Left lung (tissue), 4 donors: ENCODE measurements at regions not wholly inside any gene's neighbourhood (a gene's known extent, or its start where the extent isn't known, plus 50 kb on each side); places are given as distances from the start of the nearest gene placed in this dataset.

Experiments used
- ATAC-seq: fragments of 200-7000 bp; cut with Tn5 transposase; one replicate; pipeline ENCODE4 v1.9.1; 2020; ENCODE audit warnings: moderate library complexity
- DNase-seq, 4 donors: peaks; one replicate each; pipeline ENCODE4 v3.0.0-alpha.2; 2013 to 2020
- H3K27ac ChIP-seq, 2 donors: fragments of 200-600 bp; sonication (generic) in 1 of 2; one replicate each; pipeline versions ENCODE4 v1.5.0 to v1.8.0; 2020 to 2021
- H3K27me3 ChIP-seq, 2 donors: fragments of 200-600 bp; sonication (generic) in 1 of 2; one replicate each; pipeline versions ENCODE4 v1.5.0 to v1.8.0; 2020 to 2021
- H3K36me3 ChIP-seq, 2 donors: fragments of 200-600 bp; sonication (generic) in 1 of 2; one replicate each; pipeline versions ENCODE4 v1.5.0 to v1.8.0; 2020 to 2021
- H3K4me1 ChIP-seq, 2 donors: fragments of 200-600 bp; one replicate each; pipeline ENCODE4 v1.8.0; 2021
- H3K4me3 ChIP-seq, 2 donors: fragments of 200-600 bp; sonication (generic) in 1 of 2; one replicate each; pipeline versions ENCODE4 v1.5.0 to v1.8.0; 2020 to 2021; ENCODE audit warnings: mild to moderate bottlenecking in 1 of 2
- H3K9me3 ChIP-seq, 2 donors: fragments of 200-600 bp; sonication (generic) in 1 of 2; one replicate each; pipeline versions ENCODE4 v1.5.0 to v1.8.0; 2020 to 2021
- intact Hi-C, 2 donors: fragments of 100-400 bp; cut with DNase I; formaldehyde crosslinking; loops; one replicate each; pipeline versions ENCODE4 v1.11.2 to v1.14.2; 2022
- TF ChIP-seq, protein P1 (sequence below), 2 donors: fragments of 200-600 bp; sonication (generic) in 1 of 2; IDR thresholded peaks; one replicate each; pipeline versions ENCODE4 v1.5.0 to v1.8.0; 2021; ENCODE audit warnings: antibody characterized with exemption in 2 of 2
- donor health status: DM: no; HTN: yes; CAD: no.
- donor health status: DM: no; HTN: no; CAD: no.

DNA sequence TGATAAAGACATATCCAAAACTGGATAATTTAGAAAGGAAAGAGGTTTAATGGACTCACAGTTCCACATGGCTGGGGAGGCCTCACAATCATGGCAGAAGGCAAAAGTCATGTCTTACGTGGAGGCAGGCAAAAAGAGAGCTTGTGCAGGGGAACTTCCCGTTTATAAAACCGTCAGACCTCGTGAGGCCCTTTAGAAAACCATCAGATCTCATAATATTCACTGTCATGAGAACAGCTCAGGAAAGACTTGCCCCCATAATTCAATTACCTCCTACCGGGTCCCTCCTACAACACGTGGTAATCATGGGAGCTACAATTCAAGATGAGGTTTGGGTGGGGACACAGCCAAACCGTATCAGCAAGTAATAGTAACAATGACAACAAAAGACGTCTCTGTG lies 88.2 kb upstream of the SLC25A33 start:
- intact Hi-C loops, result no loop called here
- Histone ChIP-seq H3K4me3 (no peak overlapping the region), H3K4me1 (peaks cover 9 to 10% of the 10 kb centered on the region in 2 donors), H3K27ac (no peak overlapping the region), H3K27me3 (no peaks in the 10 kb centered on the region), H3K36me3 (no peaks in the 10 kb centered on the region), H3K9me3 (no peaks in the 10 kb centered on the region)
- TF ChIP-seq, protein P1, sequence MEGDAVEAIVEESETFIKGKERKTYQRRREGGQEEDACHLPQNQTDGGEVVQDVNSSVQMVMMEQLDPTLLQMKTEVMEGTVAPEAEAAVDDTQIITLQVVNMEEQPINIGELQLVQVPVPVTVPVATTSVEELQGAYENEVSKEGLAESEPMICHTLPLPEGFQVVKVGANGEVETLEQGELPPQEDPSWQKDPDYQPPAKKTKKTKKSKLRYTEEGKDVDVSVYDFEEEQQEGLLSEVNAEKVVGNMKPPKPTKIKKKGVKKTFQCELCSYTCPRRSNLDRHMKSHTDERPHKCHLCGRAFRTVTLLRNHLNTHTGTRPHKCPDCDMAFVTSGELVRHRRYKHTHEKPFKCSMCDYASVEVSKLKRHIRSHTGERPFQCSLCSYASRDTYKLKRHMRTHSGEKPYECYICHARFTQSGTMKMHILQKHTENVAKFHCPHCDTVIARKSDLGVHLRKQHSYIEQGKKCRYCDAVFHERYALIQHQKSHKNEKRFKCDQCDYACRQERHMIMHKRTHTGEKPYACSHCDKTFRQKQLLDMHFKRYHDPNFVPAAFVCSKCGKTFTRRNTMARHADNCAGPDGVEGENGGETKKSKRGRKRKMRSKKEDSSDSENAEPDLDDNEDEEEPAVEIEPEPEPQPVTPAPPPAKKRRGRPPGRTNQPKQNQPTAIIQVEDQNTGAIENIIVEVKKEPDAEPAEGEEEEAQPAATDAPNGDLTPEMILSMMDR (IDR thresholded peaks at IDR 0.05), result no peak
- ATAC-seq, result no peak
- no peak for DNase-seq

DNA sequence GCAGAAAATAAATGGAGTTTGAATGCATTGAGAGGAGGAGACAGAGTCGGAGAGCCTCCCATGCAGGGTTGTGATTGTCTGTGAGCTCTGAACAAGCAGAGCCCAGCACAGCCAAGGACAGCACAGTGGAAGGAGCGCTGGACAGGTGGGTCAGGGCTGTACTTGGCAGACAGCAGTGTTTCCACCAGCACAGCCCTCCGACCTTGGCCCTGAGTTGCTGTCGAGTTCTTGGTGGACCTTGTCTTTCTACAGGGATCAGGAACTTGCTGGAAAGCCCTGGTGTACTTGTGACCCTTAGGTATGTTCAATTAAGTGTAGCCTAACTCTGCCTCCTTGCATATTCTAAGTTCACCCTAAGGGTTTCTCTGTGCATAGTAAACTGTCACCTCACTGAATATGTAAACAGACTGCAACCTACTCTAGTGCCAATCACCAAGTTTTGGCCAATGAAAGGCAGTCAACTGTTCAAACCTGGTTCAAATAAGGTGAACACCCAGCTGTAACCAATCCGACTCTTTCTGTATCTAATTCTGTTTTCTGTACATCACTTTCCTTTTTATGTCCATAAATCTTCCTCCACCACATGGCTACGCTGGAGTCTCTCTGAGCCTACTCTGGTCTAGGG lies 86.6 kb upstream of the SLC25A33 start:
- TF ChIP-seq, protein P1 (IDR thresholded peaks at IDR 0.05), result no peak
- H3K9me3 ChIP-seq, result no peaks in the 10 kb centered on the region
- ATAC-seq, result no peak
- intact Hi-C loops, result no loop called here
- no peaks in the 10 kb centered on the region for H3K27me3 ChIP-seq
- no peak overlapping the region for H3K4me3 ChIP-seq
- peaks cover 9 to 10% of the 10 kb centered on the region in 2 donors for H3K4me1 ChIP-seq
- no peak for DNase-seq
- H3K36me3 ChIP-seq, result no peaks in the 10 kb centered on the region
- no peak overlapping the region for H3K27ac ChIP-seq

DNA sequence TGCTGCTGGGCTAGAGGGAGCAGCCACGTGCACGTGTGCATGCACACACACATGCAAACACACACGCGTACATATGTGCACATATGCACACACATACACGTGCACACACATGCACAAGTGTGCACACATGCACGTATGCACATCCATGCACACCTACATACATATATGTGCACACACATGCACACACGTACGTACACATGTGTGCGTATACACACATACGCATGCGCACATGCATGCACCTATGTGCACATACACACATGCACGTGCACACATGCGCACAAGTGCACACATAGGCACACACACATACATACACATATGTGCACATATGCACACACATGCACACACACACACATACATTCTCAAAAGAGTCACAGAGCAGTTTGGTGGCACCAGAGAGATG lies 85.9 kb upstream of the SLC25A33 start:
- intact Hi-C loops, result no loop called here
- no peak for ATAC-seq
- no peak overlapping the region for H3K27ac ChIP-seq
- H3K4me1 ChIP-seq, result peaks cover 7% of the 10 kb centered on the region in 2 donors
- DNase-seq, result no peak
- no peaks in the 10 kb centered on the region for H3K9me3 ChIP-seq
- H3K36me3 ChIP-seq, result no peaks in the 10 kb centered on the region
- TF ChIP-seq, protein P1 (IDR thresholded peaks at IDR 0.05), result no peak
- H3K27me3 ChIP-seq, result no peaks in the 10 kb centered on the region
- H3K4me3 ChIP-seq, result no peak overlapping the region

DNA sequence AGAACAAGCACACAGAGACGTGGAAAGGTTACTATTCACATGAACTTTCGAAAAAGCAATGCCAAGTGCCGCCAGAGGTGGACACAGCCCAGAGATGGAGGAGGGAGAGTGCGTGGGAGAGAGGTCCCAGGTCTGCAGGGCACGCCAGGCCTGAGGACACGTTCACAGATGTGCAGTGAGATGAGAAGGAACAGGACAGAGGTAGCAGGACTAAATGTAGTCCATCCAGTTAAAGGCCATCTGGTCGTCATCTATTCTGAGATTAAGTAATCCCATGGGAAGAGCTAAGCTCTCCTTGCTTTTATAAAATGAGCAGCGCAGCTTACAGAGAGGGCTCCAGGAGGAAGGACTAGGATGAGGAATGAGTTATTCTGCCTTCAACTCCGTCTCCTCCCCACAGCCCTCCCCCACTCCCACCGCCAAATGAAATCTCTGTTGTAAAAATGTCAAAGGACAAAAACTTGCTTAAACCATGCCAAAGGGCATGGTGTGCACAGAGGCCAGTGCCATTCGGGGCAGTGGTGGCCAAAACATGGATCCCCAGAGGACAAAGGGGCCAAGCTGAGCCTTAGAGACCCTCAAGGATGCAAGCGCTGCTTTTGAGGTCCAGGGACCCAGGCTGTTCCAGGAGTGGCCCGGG lies 85.4 kb upstream of the SLC25A33 start:
- TF ChIP-seq, protein P1 (IDR thresholded peaks at IDR 0.05), result no peak
- Histone ChIP-seq H3K36me3 (no peaks in the 10 kb centered on the region), H3K4me3 (no peak overlapping the region), H3K4me1 (peaks cover 1 to 2% of the 10 kb centered on the region in 2 donors), H3K27me3 (no peaks in the 10 kb centered on the region), H3K27ac (no peak overlapping the region), H3K9me3 (no peaks in the 10 kb centered on the region)
- intact Hi-C loops, result no loop called here
- no peak for ATAC-seq
- peak in 1 of 4 donors; percentile 31 for DNase-seq

DNA sequence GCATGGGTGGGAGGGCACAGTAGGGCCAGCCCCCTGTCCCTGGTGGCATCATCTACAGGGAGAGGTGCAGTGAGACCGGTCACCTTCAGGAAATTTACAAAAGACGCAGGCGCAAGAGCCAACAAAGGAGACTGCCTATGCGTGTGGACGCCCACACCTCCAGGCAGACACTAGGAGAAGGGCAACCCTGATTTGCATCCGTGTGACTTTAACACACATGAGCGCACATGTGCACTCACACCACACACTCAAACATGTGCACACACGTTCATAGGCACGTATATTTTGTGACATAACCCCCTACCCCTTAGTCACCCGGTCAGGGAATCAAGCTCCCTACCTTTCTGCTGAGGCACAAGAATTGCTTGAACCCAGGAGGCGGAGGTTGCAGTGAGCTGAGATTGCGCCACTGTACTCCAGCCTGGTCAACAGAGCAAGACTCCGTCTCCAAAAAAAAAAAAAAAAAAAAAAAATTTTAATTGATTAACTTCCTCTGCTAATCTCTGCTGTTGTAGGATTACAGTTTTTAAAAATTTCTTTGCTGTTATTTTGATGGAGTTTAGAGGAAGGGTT lies 84.7 kb upstream of the SLC25A33 start:
- Histone ChIP-seq H3K27me3 (no peaks in the 10 kb centered on the region), H3K36me3 (no peaks in the 10 kb centered on the region), H3K4me1 (no peaks in the 10 kb centered on the region), H3K4me3 (no peak overlapping the region), H3K27ac (no peak overlapping the region), H3K9me3 (no peaks in the 10 kb centered on the region)
- intact Hi-C loops, result loop anchor here in 1 of 2 donors (5.0 kb wide), 1 partner anchor 167 kb away; no protein-coding TSS in a partner anchor
- no peak for DNase-seq
- TF ChIP-seq, protein P1 (IDR thresholded peaks at IDR 0.05), result no peak
- no peak for ATAC-seq
